Endodermal cell (in vitro differentiated cells): ENCODE measurements at regions not wholly inside any gene's neighbourhood (a gene's known extent, or its start where the extent isn't known, plus 50 kb on each side); places are given as distances from the start of the nearest gene placed in this dataset.
"Not testable (repeated sequence)": the region's sequence is repeated elsewhere in the genome, so short reads cannot be mapped to it uniquely, and the experiment has no call there.

Source experiments
- DNase-seq: peaks from one replicate; pipeline ENCODE4 v3.0.0-alpha.2; 2017
- H3K27ac ChIP-seq: 2 replicates; pipeline ENCODE4 v1.5.1; 2013; ENCODE audit warnings: mild to moderate bottlenecking, low read depth, low read length, moderate library complexity
- H3K27me3 ChIP-seq: 2 replicates; pipeline ENCODE4 v1.6.1; 2013; ENCODE audit warnings: mild to moderate bottlenecking, low read length, moderate library complexity; ENCODE audit not compliant: insufficient read depth, control insufficient read depth, poor library complexity, severe bottlenecking
- H3K36me3 ChIP-seq: 2 replicates; pipeline ENCODE4 v1.7.0; 2013; ENCODE audit warnings: mild to moderate bottlenecking, low read length, moderate library complexity; ENCODE audit not compliant: control insufficient read depth, insufficient read depth
- H3K4me1 ChIP-seq: one replicate; pipeline ENCODE4 v1.7.0; 2013; ENCODE audit warnings: low read length; ENCODE audit not compliant: control insufficient read depth, insufficient read depth
- H3K4me3 ChIP-seq: 2 replicates; pipeline ENCODE4 v1.5.1; 2013; ENCODE audit warnings: mild to moderate bottlenecking, low read length, moderate library complexity
- H3K9ac ChIP-seq: 2 replicates; pipeline ENCODE4 v1.6.1; 2013; ENCODE audit warnings: mild to moderate bottlenecking, low read length, moderate library complexity; ENCODE audit not compliant: poor library complexity, severe bottlenecking; ENCODE audit errors: extremely low read depth
- H3K9me3 ChIP-seq: 2 replicates; pipeline ENCODE4 v1.6.1; 2013; ENCODE audit warnings: mild to moderate bottlenecking, low read length, moderate library complexity; ENCODE audit not compliant: control insufficient read depth
- H3K27ac Mint-ChIP-seq: 2 replicates; pipeline ENCODE4 v1.8.0; 2020; ENCODE audit warnings: mixed read lengths
- H3K27me3 Mint-ChIP-seq: 2 replicates; pipeline ENCODE4 v1.8.0; 2021; ENCODE audit warnings: mild to moderate bottlenecking, mixed read lengths; ENCODE audit not compliant: insufficient read depth
- H3K36me3 Mint-ChIP-seq: 2 replicates; pipeline ENCODE4 v1.8.0; 2020; ENCODE audit warnings: low read depth, mixed read lengths
- H3K4me1 Mint-ChIP-seq: 2 replicates; pipeline ENCODE4 v1.8.0; 2020; ENCODE audit warnings: mixed read lengths
- H3K4me3 Mint-ChIP-seq: 2 replicates; pipeline ENCODE4 v1.8.0; 2020; ENCODE audit warnings: mild to moderate bottlenecking, moderate library complexity, mixed read lengths
- H3K9me3 Mint-ChIP-seq: 2 replicates; pipeline ENCODE4 v1.8.0; 2020; ENCODE audit warnings: mild to moderate bottlenecking, mixed read lengths
- CTCF ChIP-seq: fragments of 200-600 bp; sonication (generic); conservative IDR thresholded peaks from 2 replicates; pipeline ENCODE4 v1.5.0; 2021; ENCODE audit warnings: antibody characterized with exemption, mild to moderate bottlenecking
- WGBS, 2 experiments: methylation state at CpG; one replicate each; pipeline versions ENCODE4 v1.1.5 to v1.1.7; 2013; ENCODE audit warnings: missing lambda C conversion rate in 2 of 2, mixed read lengths in 1 of 2; ENCODE audit not compliant: insufficient coverage in 1 of 2, insufficient read length in 1 of 2; 5-methylcytosine and 5-hydroxymethylcytosine counted together

GRCh38 chr3:74384159-74384558 is 230.3 kb downstream of the CNTN3 start:
- Histone ChIP-seq H3K9me3 (no peaks in the 10 kb centered on the region), H3K27ac (no peak overlapping the region), H3K27me3 (no peaks in the 10 kb centered on the region), H3K36me3 (no peaks in the 10 kb centered on the region), H3K4me1 (peaks cover 3% of the 10 kb centered on the region), H3K9ac (no peak overlapping the region), H3K4me3 (no peak overlapping the region)
- Mint-ChIP-seq H3K4me3 (no peak overlapping the region), H3K9me3 (no peaks in the 10 kb centered on the region), H3K4me1 (peaks cover 4% of the 10 kb centered on the region), H3K36me3 (no peaks in the 10 kb centered on the region), H3K27ac (no peak overlapping the region), H3K27me3 (no peaks in the 10 kb centered on the region)
- DNase-seq = no peak
- 97 to 100% methylated on average over 2 to 4 of the region's 4 CpGs for WGBS, 2 experiments
- TF ChIP-seq CTCF = no peak

- no peak overlapping the region for H3K4me3 Mint-ChIP-seq
- peaks cover under 1% of the 10 kb centered on the region for H3K4me1 Mint-ChIP-seq
- no peak overlapping the region for H3K9ac ChIP-seq
- peaks cover 6% of the 10 kb centered on the region for H3K9me3 ChIP-seq
- no peak overlapping the region for H3K27ac ChIP-seq
- H3K36me3 Mint-ChIP-seq = no peaks in the 10 kb centered on the region
- peaks cover 9% of the 10 kb centered on the region for H3K9me3 Mint-ChIP-seq
- no peak overlapping the region for H3K4me3 ChIP-seq
- H3K27me3 ChIP-seq = no peaks in the 10 kb centered on the region
- no peak for TF ChIP-seq CTCF
- DNase-seq = no peak
- no peak overlapping the region for H3K27ac Mint-ChIP-seq
- H3K27me3 Mint-ChIP-seq = no peaks in the 10 kb centered on the region
- H3K36me3 ChIP-seq = no peaks in the 10 kb centered on the region
- no peaks in the 10 kb centered on the region for H3K4me1 ChIP-seq
Measured at GRCh38 chr3:74377669-74378068, 236.8 kb downstream of the CNTN3 start.

- H3K27me3 Mint-ChIP-seq, H3K9me3 Mint-ChIP-seq, H3K4me1 Mint-ChIP-seq, H3K27me3 ChIP-seq, H3K36me3 ChIP-seq, H3K4me3 ChIP-seq, H3K9me3 ChIP-seq, H3K36me3 Mint-ChIP-seq, H3K27ac Mint-ChIP-seq, H3K4me3 Mint-ChIP-seq, H3K4me1 ChIP-seq, DNase-seq, H3K9ac ChIP-seq, H3K27ac ChIP-seq: not testable (repeated sequence)
- peak; percentile 32 for TF ChIP-seq CTCF
- WGBS, 2 experiments = 91 to 100% methylated on average over 1 to 2 of the region's 2 CpGs
Measured at GRCh38 chr3:74376323-74376722, 238.1 kb downstream of the CNTN3 start.
